ENCODE measurements at regions not wholly inside any gene's neighbourhood (a gene's known extent, or its start where the extent isn't known, plus 50 kb on each side); places are given as distances from the start of the nearest gene placed in this dataset.

DNA sequence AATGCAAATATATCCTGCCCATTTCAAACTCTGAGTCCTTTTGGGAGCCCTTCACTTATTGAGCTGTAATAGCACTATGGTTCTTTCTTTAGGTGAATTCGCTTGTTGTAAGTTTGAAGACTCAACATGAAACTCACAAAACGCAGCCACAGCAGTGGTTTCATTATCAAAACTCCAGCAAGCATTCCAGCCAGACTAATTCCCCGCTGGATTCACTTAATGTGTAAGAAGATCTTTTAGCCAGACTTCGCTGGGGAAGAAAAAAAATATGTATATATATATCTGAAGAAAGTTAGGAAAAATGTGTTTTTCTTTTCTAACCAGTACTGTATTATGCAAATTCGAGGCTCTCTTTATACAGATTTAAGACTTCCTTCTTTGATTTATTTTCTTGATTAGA, 241.1 kb downstream of the WNT5A start:
- TF ChIP-seq, protein P1, sequence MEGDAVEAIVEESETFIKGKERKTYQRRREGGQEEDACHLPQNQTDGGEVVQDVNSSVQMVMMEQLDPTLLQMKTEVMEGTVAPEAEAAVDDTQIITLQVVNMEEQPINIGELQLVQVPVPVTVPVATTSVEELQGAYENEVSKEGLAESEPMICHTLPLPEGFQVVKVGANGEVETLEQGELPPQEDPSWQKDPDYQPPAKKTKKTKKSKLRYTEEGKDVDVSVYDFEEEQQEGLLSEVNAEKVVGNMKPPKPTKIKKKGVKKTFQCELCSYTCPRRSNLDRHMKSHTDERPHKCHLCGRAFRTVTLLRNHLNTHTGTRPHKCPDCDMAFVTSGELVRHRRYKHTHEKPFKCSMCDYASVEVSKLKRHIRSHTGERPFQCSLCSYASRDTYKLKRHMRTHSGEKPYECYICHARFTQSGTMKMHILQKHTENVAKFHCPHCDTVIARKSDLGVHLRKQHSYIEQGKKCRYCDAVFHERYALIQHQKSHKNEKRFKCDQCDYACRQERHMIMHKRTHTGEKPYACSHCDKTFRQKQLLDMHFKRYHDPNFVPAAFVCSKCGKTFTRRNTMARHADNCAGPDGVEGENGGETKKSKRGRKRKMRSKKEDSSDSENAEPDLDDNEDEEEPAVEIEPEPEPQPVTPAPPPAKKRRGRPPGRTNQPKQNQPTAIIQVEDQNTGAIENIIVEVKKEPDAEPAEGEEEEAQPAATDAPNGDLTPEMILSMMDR (IDR thresholded peaks at IDR 0.05) = no peak
- TF ChIP-seq POLR2A (IDR thresholded peaks at IDR 0.05) = no peak

Measured in body of pancreas (tissue), 4 donors.